LNCaP clone FGC (cell line): ENCODE measurements at regions not wholly inside any gene's neighbourhood (a gene's known extent, or its start where the extent isn't known, plus 50 kb on each side); places are given as distances from the start of the nearest gene placed in this dataset.

Experiments
- DNase-seq: peaks from one replicate; pipeline ENCODE4 v3.0.0-alpha.2; 2011; ENCODE audit warnings: low read depth
- H3K4me3 ChIP-seq: 2 replicates; pipeline ENCODE4 v1.5.1; 2011; ENCODE audit warnings: mild to moderate bottlenecking, low read depth, low read length, control low read depth
- TF ChIP-seq, protein P1 (sequence below): IDR thresholded peaks from 2 replicates; pipeline ENCODE4 v1.5.1; 2012; ENCODE audit warnings: mild to moderate bottlenecking; ENCODE audit not compliant: control insufficient read depth, insufficient read depth; ENCODE audit errors: extremely low read depth

GRCh38 chr11:31913985-31914384 is 102.9 kb upstream of the PAX6 start:
- TF ChIP-seq, protein P1, sequence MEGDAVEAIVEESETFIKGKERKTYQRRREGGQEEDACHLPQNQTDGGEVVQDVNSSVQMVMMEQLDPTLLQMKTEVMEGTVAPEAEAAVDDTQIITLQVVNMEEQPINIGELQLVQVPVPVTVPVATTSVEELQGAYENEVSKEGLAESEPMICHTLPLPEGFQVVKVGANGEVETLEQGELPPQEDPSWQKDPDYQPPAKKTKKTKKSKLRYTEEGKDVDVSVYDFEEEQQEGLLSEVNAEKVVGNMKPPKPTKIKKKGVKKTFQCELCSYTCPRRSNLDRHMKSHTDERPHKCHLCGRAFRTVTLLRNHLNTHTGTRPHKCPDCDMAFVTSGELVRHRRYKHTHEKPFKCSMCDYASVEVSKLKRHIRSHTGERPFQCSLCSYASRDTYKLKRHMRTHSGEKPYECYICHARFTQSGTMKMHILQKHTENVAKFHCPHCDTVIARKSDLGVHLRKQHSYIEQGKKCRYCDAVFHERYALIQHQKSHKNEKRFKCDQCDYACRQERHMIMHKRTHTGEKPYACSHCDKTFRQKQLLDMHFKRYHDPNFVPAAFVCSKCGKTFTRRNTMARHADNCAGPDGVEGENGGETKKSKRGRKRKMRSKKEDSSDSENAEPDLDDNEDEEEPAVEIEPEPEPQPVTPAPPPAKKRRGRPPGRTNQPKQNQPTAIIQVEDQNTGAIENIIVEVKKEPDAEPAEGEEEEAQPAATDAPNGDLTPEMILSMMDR = no peak
- DNase-seq = no peak

DNA sequence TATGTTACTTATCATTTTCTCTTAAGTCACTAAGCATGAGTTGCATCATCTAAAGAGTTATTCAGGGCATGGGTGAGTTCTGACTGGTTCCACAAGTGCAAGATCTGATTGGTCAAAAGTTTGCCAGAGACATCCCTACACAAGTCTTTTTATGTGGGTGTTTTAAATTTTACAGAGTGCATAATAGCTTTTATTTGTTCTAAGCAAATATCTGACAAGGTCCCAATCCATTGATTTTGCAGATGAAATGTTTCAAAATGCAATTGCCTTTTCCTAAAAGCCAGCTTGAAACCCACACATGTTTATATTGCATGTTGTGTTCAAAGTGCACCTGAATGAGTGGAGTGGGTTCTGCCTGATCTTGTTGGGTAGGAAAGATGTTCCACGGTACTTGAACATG is 101.7 kb upstream of the PAX6 start:
- TF ChIP-seq, protein P1 = no peak
- DNase-seq = no peak
- no peak overlapping the region for H3K4me3 ChIP-seq

More at GRCh38 chr11:31913985-31914384, 102.9 kb upstream of the PAX6 start:
- no peak overlapping the region for H3K4me3 ChIP-seq

- no peak overlapping the region for H3K4me3 ChIP-seq
- TF ChIP-seq, protein P1 = no peak
- DNase-seq = no peak
Observed at GRCh38 chr11:31910950-31911576, 99.9 kb upstream of the PAX6 start.

DNA sequence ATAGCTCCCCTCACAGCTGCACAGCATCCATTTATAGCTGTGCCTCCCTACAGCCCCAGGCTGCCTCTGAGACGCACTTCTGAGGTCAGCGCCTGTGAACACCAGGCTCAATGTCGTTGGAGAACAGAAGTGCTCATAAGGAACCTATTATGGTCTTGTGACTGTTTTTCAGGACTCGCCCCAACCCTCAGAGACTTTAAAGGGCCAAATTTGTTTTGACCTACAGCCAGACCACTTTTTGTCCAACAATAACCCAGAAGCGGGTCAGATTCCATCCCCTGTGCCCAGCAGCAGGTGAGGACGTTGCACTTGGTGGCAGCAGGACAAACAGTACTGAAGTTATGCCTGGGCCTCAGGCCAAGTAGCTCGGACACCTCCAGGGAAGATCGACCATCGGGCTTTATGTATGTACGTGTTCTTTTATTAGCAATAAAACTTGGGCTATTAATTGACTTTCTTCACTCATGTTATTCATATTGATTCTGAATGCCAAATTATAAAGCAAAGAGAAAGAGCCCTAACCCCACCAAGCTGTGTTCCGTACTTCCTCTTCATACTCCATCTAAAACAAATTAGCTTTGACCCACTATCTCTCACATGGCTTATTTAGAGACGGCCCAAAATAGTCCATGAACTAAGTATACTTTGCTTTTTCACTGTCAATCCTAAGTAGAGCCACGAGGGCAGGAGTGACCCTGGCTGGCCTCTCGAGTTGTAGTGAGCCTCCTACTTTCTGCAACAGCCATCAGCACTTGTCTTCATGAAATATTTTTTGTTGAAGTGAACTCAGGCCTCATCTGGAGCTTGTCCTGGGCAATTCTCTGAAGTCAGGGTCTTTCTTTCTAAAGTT is 92.3 kb upstream of the PAX6 start:
- no peak for DNase-seq
- TF ChIP-seq, protein P1 = no peak
- H3K4me3 ChIP-seq = no peak overlapping the region

DNA sequence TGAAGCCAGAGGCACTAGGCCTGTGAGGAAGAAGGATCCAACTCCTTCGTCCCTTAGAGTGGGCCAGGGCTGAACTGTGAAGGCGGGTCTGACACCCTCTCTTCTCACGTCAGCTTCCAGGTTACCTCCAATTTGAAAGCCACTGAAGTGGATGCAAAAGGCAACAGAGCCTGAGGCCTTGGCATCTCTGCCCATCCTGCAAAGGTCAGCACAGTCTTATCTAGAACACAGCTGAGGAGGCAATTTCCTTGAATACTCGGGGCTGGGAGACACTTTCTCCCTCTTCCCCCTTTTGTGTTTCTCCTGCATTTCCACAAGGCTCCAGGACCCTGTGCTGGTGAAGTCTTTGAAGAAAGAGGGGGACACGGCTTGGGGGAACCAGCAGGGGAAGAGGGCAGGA is 91.6 kb upstream of the PAX6 start:
- TF ChIP-seq, protein P1 = no peak
- H3K4me3 ChIP-seq = no peak overlapping the region
- DNase-seq = no peak

DNA sequence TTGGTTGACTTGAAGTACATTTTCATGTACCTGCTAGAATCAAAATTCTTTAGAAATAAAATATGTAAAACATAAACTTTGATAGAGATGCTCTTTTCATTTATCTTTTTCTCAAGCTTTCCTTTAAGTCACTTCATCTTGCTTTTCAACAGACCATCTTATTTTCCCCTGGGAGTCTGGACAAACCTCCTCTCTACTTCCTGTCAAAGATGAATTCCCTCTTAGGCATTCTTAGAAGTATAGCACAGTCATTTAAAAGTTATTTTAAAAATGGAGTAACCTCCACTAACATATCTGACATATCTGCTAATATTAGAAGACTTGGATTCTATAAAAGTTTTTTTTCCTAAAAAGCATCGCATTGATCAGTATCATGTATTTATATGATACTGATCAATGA is 84.8 kb upstream of the PAX6 start:
- TF ChIP-seq, protein P1 = no peak

More for the DNA sequence above, 84.8 kb upstream of the PAX6 start:
- DNase-seq = no peak
- H3K4me3 ChIP-seq = no peak overlapping the region
